ES-I3 (cell line): ENCODE measurements at regions not wholly inside any gene's neighbourhood (a gene's known extent, or its start where the extent isn't known, plus 50 kb on each side); places are given as distances from the start of the nearest gene placed in this dataset.
"Not testable (repeated sequence)": the region's sequence is repeated elsewhere in the genome, so short reads cannot be mapped to it uniquely, and the experiment has no call there.

Experiments
- H3K36me3 ChIP-seq: 2 replicates; pipeline ENCODE4 v1.6.1; 2013; ENCODE audit warnings: mild to moderate bottlenecking, low read length, control low read depth, moderate library complexity; ENCODE audit not compliant: insufficient read depth
- H3K4me1 ChIP-seq: 2 replicates; pipeline ENCODE4 v1.6.1; 2013; ENCODE audit warnings: mild to moderate bottlenecking, control low read depth, low read length; ENCODE audit not compliant: insufficient read depth
- H3K9ac ChIP-seq: 2 replicates; pipeline ENCODE4 v1.6.1; 2013; ENCODE audit warnings: low read depth, mild to moderate bottlenecking, low read length, moderate library complexity
- H3K9me3 ChIP-seq: 2 replicates; pipeline ENCODE4 v1.6.1; 2013; ENCODE audit warnings: mild to moderate bottlenecking, low read length, moderate library complexity; ENCODE audit not compliant: control insufficient read depth, insufficient read depth

DNA sequence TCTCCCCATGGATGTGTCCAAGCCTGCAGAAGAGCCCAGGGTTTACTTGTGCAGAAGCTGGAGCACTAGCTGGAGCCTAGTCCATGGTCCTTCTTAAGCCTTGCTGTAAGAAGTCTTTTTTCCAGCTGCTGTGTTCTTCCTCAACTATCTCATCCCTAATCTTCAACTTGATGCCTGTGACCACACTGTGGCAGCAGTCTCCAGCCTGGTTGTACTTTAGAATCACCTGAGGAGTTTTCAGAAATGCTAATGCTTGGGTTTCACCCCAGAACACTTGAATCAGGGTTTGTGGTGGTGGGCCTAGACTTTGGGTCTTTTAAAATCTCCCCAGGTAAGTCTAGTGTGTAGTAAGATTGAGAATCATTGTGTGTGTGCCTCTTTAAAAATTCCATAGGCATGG is 173.6 kb downstream of the ADCYAP1 start:
- no peak overlapping the region for H3K9ac ChIP-seq
- H3K9me3 ChIP-seq: no peaks in the 10 kb centered on the region

DNA sequence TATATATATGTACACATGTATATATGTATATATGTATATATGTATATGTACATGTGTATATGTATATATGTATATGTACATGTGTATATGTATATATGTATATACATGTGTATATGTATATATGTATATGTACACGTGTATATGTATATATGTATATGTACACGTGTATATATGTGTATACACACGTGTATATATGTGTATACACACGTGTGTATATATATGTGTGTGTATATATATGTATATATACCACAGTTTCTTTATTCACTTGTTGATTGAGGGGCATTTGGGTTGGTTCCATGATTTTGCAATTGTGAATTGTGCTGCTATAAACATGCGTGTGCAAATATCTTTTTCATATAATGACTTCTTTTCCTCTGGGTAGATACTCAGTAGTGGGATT is 179.0 kb downstream of the ADCYAP1 start:
- H3K4me1 ChIP-seq, H3K9ac ChIP-seq, H3K9me3 ChIP-seq, H3K36me3 ChIP-seq: not testable (repeated sequence)

More for the DNA sequence above, 173.6 kb downstream of the ADCYAP1 start:
- Histone ChIP-seq H3K4me1 (0 out of 2 replicates have a peak, but pooled peaks cover 3% of the 10 kb centered on the region), H3K36me3 (no peaks in the 10 kb centered on the region)

DNA sequence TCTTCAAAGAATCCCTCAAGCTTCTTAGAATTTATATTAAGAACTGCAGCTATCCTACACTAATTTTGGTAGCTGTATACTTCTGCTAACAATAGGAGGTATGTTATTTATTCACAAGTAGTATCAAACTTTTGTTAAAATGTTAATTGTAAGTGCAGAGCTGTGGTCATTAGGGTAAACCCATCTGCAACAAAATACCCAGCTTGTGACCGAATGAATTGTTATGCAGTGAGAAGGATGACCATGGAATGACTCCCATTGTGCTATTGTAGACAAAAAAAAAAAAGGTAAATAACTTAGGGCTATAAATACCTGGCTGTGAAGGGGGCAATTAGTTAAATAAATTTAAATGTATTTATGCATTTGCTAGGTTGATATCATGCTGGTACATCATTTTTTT is 186.1 kb downstream of the ADCYAP1 start:
- no peaks in the 10 kb centered on the region for H3K36me3 ChIP-seq
- peaks cover 21% of the 10 kb centered on the region; the same call in 1 of the 2 replicates for H3K4me1 ChIP-seq
- H3K9ac ChIP-seq: no peak overlapping the region
- peaks cover 3% of the 10 kb centered on the region; the same call in 1 of the 2 replicates for H3K9me3 ChIP-seq

DNA sequence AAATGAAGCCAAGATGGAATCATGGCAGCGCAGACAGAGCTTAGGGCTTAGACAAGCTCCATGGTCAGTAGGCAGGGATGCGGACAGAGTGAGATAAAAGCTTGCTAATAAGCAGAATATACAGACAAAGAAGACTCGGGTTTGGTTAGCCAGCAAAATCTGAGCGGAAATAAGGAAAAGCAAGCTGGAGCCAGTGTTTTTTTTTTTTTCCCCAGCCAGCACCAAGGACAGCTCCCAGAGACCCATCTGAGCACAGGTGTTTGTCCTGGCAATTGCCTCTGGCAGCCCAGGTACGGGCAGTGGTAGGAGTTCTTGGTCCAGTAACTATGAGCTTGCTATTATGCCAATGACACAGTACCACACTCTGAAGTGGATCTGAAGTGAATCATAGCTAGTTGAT is 187.6 kb downstream of the ADCYAP1 start:
- Histone ChIP-seq H3K4me1 (peaks cover 21% of the 10 kb centered on the region; the same call in 1 of the 2 replicates), H3K36me3 (no peaks in the 10 kb centered on the region), H3K9me3 (no peaks in the 10 kb centered on the region)

DNA sequence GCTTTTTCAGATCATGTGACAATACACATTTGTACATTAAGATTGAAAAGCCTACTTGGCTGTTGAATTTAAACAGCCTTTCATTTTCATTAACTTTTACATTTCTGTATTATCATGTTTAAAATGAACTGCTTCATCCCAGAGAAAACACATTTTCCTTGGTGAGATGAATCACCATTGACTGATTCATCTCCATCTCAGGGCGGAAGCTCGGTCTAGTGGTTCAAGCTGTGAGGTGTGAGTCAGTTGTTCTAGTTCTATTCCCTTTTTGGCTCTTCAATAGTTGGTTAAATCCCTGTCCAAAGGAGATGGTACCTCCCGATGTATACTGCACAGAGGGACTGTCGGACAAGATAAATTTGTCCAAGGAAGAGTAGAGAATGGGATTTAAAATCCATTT is 189.7 kb downstream of the ADCYAP1 start:
- Histone ChIP-seq H3K4me1 (peaks cover 14% of the 10 kb centered on the region; the same call in 1 of the 2 replicates), H3K9me3 (no peaks in the 10 kb centered on the region), H3K36me3 (no peaks in the 10 kb centered on the region), H3K9ac (no peak overlapping the region)

More for the DNA sequence above, 187.6 kb downstream of the ADCYAP1 start:
- H3K9ac ChIP-seq: no peak overlapping the region

DNA sequence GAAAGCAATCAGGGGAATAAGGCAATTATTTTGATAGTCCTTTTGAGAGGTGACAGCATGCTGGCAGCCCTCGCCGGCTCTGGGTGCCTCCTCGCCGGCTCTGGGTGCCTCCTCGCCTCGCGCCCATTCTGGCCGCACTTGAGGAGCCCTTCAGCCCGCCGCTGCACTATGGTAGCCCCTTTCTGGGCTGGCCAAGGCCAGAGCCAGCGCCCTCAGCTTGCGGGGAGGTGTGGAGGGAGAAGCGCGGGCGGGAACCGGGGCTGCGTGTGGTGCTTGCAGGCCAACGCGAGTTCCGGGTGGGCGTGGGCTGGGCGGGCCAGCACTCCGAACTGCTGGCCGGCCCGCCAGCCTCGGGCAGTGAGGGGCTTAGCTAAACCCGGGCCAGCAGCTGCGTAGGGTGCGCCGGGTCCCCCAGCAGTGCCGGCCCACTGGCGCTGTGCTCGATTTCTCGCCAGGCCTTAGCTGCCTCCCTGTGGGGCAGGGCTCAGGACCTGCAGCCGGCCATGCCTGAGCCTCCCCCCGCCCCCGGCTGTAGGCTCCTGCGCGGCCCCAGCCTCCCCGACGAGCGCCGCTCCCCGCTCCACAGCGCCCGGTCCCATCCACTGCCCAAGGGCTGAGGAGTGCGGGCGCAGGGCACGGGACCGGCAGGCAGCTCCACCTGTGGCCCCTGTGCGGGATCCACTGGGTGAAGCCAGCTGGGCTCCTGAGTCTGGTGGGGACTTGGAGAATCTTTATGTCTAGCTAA is 193.5 kb downstream of the ADCYAP1 start:
- H3K4me1 ChIP-seq, H3K9me3 ChIP-seq, H3K36me3 ChIP-seq, H3K9ac ChIP-seq: not testable (repeated sequence)

DNA sequence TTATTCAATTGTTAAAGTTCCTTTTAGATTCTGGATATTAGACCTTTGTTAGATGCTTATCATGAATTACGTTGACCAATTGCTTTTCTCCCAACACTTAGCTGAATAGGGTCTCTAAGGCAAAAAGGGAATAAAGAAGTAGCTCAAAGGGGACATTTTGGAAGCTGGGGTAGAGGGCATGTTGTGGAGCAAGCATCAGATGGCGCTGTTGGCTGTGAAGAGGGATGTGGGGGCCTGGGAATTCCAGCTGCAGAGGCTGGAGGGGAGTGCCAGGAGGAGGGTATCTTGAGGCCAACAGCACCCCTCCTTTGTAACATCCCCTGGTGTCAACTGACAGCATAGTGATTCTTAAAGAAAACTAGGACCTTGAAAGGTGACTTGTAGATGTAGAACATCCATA is 198.2 kb downstream of the ADCYAP1 start:
- no peak overlapping the region for H3K9ac ChIP-seq
- no peaks in the 10 kb centered on the region for H3K4me1 ChIP-seq
- no peaks in the 10 kb centered on the region for H3K9me3 ChIP-seq
- H3K36me3 ChIP-seq: no peaks in the 10 kb centered on the region

DNA sequence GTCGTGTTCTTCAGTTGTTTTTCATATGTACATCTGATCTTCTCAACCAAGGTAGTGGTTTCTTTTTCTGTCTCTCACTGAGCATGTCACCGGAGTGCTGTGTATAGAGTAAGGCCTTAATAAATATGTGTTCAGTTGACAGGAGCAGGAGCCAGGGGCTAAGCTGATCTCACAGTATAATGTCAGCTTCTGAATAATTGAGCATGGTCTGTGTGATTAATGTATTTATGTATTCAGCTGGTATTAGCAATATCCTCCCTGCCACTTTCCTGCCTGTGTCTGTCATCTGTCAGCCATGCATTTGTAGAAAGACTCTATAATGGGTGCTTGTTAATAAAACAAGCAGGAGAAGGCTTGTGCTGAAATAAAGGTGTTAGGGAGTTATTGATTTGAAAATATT is 198.9 kb downstream of the ADCYAP1 start:
- no peaks in the 10 kb centered on the region for H3K9me3 ChIP-seq
- no peaks in the 10 kb centered on the region for H3K4me1 ChIP-seq
- H3K36me3 ChIP-seq: no peaks in the 10 kb centered on the region
- H3K9ac ChIP-seq: no peak overlapping the region

DNA sequence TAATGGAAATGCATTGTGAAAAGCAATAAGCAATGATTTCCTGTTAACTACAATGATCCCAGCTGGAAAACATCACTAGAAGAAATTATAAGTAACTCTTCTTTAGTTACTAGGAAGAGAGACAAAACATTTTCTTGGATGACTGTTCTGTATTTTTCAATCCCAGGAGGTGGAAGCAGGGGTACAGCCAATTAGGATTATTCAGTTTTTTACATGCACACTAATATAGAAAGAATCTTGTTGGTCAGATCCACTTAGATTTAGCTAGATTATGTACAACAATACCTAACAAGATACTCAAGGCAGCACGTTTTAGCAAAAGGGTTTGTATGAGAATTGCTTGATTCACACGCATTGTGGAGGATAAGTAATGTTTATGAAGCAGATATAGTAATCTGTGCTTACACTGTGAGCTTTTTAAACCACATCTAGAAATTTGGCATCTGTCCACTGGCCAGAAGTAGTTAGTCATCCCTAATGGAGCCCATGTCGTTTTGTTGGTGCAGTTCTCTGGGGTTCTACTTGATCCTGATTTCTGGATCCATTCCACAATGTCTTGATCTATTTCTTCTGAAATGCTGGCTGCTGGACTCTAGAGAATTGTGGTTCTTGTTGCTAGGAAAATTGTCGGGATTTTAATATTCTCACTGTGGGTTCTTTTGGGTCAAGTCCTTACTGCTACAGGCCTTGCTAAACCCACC is 199.7 kb downstream of the ADCYAP1 start:
- Histone ChIP-seq H3K36me3 (no peaks in the 10 kb centered on the region), H3K9me3 (no peaks in the 10 kb centered on the region), H3K4me1 (no peaks in the 10 kb centered on the region)

DNA sequence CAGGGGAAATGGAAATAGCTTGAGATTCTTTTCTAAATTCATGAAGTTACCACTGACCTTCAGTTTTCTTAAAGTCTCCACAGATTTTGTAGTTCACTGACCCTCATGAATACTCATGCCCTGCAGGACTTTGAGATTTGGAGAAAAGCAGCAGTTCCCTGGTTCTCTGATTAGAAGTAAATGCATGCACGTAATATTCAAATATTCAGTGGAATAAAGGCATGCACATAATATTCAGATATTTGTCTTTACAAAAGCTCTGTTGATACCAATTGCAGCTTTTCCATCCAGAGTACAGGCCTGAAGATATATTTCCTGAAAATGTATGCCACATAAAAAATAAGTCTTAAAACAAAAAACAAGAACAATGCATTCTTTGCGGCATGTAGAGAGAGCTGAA is 219.8 kb downstream of the ADCYAP1 start:
- H3K4me1 ChIP-seq: no peaks in the 10 kb centered on the region
- no peak overlapping the region for H3K9ac ChIP-seq
- H3K36me3 ChIP-seq: no peaks in the 10 kb centered on the region
- no peaks in the 10 kb centered on the region for H3K9me3 ChIP-seq

More for the DNA sequence above, 199.7 kb downstream of the ADCYAP1 start:
- no peak overlapping the region for H3K9ac ChIP-seq

DNA sequence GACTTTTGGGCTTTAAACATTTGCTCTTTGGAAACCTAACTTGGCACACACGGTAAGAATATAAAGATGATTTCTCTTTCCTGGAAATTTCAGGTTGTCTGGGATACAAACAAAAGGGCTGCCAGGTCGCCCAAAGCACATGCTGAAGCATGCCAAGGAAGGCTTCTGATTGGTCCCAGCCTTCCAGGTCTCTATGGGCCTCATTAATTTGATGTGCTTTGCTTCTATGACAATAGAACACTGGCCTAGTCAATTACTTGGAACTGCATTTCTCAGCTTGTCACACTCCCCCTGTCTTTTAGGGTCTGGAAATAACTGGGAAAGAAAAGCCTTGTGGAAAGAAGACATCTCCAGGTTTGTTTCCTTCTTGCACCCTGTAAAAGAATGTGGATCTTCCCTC is 228.9 kb downstream of the ADCYAP1 start:
- Histone ChIP-seq H3K9me3 (no peaks in the 10 kb centered on the region; the same call in 1 of the 2 replicates), H3K4me1 (no peaks in the 10 kb centered on the region), H3K9ac (no peak overlapping the region), H3K36me3 (no peaks in the 10 kb centered on the region)

DNA sequence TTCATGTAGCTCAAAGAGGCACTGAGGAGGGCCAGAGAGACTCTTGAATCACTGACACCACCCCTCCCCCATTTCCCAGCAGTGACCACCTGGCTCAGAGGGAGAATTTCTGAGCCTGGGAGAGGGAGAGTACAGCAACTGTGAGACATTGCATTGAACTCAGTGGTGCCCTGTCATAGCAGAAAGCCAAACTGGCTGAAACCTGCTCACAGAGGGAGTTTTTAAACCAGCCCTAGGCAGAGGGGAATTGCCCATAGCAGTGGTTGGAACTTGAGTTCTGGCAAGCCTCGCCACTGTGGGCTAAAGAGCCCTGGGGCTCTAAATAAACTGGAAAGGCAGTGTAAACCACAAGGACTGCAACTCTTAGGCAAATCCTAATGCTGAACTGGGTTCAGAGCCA is 243.1 kb downstream of the ADCYAP1 start:
- H3K9me3 ChIP-seq: no peaks in the 10 kb centered on the region
- no peak overlapping the region for H3K9ac ChIP-seq
- no peaks in the 10 kb centered on the region for H3K36me3 ChIP-seq
- H3K4me1 ChIP-seq: peaks cover 9% of the 10 kb centered on the region; the same call in 1 of the 2 replicates

DNA sequence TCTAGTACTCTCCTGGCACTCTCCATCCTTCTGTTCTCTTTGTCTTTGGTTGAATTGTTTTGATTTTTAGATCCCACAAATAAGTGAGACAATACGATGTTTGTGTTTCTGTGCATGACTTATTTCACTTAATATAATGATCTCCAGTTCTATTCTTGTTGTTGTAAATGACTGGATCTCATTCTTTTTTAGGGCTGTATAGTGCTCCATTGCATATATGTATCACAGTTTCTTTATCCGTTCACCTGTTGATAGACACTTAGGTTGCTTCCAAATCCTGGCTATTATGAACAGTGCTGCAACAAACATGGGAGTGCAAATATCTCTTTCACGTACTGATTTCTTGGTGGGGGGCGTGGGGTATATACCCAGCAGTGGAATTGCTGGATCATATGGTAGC is 245.0 kb downstream of the ADCYAP1 start:
- peaks cover 9% of the 10 kb centered on the region; the same call in 1 of the 2 replicates for H3K4me1 ChIP-seq
- no peak overlapping the region for H3K9ac ChIP-seq
- H3K36me3 ChIP-seq: no peaks in the 10 kb centered on the region
- no peaks in the 10 kb centered on the region for H3K9me3 ChIP-seq

DNA sequence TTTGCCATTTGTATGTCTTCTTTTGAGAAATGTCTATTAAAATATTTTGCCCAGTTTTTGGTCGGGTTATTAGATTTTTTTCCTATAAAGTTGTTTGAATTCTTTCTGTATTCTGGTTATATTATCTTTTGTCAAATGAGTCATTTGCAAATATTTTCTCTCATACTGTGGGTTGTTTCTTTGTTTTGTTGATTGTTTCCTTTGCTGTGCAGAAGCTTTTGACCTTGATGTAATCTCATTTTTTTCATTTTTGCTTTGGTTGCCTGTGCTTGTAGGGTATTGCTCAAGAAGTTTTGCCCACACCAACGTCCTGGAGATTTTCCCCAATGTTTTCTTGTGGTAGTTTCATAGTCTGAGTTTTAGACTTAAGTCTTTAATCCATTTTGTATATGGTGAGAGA is 245.7 kb downstream of the ADCYAP1 start:
- Histone ChIP-seq H3K9ac (no peak overlapping the region), H3K36me3 (no peaks in the 10 kb centered on the region), H3K4me1 (peaks cover 9% of the 10 kb centered on the region; the same call in 1 of the 2 replicates), H3K9me3 (no peaks in the 10 kb centered on the region)

DNA sequence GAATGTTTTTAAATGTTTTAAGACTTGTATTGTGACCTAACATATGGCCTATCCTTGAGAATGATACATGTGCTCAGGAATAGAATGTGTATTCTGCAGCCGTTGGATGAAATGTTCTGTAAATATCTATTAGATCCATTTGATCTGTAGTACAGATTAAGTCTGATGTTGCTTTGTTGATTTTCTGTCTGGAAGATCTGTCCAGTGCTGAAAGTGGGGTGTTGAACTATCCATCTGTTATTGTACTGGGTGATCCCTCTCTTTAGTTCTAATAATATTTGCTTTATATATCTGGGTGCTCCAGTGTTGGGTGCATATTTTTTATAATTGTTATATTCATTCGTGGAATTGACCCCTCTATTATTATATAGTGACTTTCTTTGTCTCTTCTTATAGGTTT is 248.3 kb downstream of the ADCYAP1 start:
- not testable (repeated sequence) for H3K36me3 ChIP-seq, H3K9me3 ChIP-seq, H3K9ac ChIP-seq, H3K4me1 ChIP-seq
